ENCODE measurements at regions not wholly inside any gene's neighbourhood (a gene's known extent, or its start where the extent isn't known, plus 50 kb on each side); places are given as distances from the start of the nearest gene placed in this dataset.

- DNase-seq = no peak
Observed at GRCh38 chr9:84187090-84187489, 153.5 kb downstream of the SLC28A3 start.

- DNase-seq = no peak
Observed at GRCh38 chr9:84189904-84190303, 150.7 kb downstream of the SLC28A3 start.

- DNase-seq = no peak
Observed at GRCh38 chr9:84190411-84190810, 150.1 kb downstream of the SLC28A3 start.

GRCh38 chr9:84206801-84207370, 133.7 kb downstream of the SLC28A3 start:
- no peak for DNase-seq

GRCh38 chr9:84207491-84207951, 133.0 kb downstream of the SLC28A3 start:
- DNase-seq = no peak

GRCh38 chr9:84212246-84212645, 128.3 kb downstream of the SLC28A3 start:
- no peak for DNase-seq

- DNase-seq = no peak
Observed at GRCh38 chr9:84212982-84213381, 127.6 kb downstream of the SLC28A3 start.

- DNase-seq = no peak
Observed at GRCh38 chr9:84216151-84216550, 124.4 kb downstream of the SLC28A3 start.

GRCh38 chr9:84218322-84218721, 122.2 kb downstream of the SLC28A3 start:
- no peak for DNase-seq

- DNase-seq = no peak
Observed at GRCh38 chr9:84224246-84224645, 116.3 kb downstream of the SLC28A3 start.

All from DMS79 treated with DMSO at 0.1 percent for 48 hours (cell line).